Stimulated activated CD8-positive, alpha-beta memory T cell treated with anti-CD3 and anti-CD28 coated beads, Interleukin-2, amount 100 ng/mL, for 1 hour (primary cell): ENCODE measurements at regions not wholly inside any gene's neighbourhood (a gene's known extent, or its start where the extent isn't known, plus 50 kb on each side); places are given as distances from the start of the nearest gene placed in this dataset.

Experiments used
- DNase-seq, 2 donors: peaks; one replicate each; pipeline ENCODE4 v3.0.0-alpha.2; 2020; ENCODE audit warnings: low read depth in 2 of 2

- DNase-seq, result no peak
Observed at GRCh38 chr2:2696733-2697455, 365.8 kb upstream of the MYT1L start.

DNA sequence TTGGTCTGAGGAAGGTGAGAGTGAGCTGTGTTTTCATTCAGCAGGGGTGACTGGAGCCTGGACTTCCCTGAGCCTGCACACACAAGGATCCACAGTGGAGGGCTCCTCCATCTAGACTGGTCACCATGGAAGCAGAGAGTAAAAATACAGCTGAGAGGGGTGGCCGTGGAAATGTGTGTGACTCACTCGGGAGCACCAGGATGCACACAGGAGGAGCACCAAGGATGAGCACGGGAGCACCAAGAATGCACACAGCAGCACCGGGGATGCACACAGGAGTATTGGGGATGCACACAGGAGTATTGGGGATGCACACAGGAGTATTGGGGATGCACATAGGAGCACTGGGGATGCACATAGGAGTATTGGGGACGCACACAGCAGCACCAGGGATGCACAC lies 365.2 kb upstream of the MYT1L start:
- no peak for DNase-seq

GRCh38 chr2:2694746-2695145 lies 363.7 kb upstream of the MYT1L start:
- no peak for DNase-seq

- no peak for DNase-seq
Observed at GRCh38 chr2:2692599-2693389, 361.7 kb upstream of the MYT1L start.

DNA sequence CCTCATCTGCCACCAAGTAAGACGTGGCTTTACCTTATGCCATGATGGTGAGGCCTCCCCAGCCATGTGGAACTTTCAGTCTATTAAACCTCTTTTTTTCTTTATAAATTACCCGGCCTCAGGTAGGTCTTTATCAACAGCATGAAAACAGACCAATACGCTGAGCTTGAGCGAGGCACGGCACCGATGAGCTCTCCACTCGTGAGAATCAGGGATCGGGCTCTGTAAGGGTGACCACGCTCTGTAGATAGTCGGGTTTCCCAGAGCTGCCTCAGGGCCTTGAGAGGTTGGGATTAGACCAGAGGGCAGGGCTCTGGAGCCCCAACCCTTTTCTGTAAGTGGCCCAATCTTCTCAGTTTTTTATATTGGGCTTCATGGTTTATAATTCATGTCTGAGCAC lies 360.3 kb upstream of the MYT1L start:
- no peak for DNase-seq

DNA sequence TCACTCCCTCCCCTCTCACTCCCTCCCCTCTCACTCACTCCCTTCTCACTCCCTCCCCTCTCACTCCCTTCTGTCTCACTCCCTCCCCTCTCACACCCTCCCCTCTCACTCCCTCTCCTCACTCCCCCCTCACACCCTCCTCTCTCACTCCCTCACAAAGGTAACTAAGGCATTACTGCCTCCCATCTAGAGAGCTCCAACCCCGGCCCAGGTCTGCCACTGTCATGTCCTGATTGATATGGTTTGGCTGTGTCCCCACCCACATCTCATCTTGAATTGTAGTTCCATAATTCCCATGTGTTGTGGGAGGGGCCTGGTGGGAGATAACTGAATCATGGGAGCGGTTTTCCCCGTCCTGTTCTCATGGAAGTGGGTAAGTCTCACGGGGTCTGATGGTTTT lies 359.9 kb upstream of the MYT1L start:
- no peak for DNase-seq

DNA sequence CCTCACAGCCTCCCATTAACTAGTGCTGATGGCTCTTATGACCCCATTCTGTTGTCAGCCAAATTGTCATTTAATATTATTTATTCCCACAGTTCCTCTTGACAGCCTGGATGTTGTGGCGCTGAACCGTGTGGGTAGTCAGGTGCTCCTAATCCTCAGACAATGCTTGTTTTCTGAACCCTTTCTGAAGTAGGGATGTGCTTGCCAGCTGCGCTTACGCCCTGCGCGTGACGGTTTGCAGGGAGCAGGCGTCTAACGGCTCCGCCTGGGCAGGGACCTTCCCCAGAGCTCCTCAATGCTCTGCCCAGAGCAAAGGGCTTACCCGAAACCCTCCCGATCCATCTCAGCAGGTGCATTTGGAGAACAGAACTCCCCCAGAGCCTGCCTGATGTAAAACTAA lies 358.2 kb upstream of the MYT1L start:
- DNase-seq, result no peak

- DNase-seq, result no peak
Observed at GRCh38 chr2:2688254-2688653, 357.2 kb upstream of the MYT1L start.

DNA sequence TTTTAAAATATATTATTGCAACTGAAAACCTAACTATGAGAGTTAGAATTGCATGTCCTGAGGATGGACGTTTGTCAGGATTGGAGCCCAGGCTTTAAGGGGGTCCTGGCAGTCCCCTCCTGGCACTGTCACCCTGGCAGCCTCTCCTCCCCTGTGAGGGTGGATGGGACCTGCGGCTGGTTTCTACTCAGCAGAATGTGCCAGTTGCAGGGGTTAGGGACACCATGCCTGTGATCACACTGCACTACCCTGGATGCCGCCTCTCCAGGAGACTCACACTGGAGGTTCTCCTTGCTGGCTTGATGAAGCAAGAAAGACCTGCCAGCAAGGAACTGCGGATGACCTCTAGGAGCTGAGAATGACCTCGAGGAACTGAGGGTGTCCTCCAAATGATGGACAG lies 356.7 kb upstream of the MYT1L start:
- no peak for DNase-seq

GRCh38 chr2:2686222-2686621 lies 355.1 kb upstream of the MYT1L start:
- no peak for DNase-seq

- DNase-seq, result no peak
Observed at GRCh38 chr2:2683606-2684224, 352.6 kb upstream of the MYT1L start.

- DNase-seq, result no peak
Observed at GRCh38 chr2:2682700-2683342, 351.7 kb upstream of the MYT1L start.

DNA sequence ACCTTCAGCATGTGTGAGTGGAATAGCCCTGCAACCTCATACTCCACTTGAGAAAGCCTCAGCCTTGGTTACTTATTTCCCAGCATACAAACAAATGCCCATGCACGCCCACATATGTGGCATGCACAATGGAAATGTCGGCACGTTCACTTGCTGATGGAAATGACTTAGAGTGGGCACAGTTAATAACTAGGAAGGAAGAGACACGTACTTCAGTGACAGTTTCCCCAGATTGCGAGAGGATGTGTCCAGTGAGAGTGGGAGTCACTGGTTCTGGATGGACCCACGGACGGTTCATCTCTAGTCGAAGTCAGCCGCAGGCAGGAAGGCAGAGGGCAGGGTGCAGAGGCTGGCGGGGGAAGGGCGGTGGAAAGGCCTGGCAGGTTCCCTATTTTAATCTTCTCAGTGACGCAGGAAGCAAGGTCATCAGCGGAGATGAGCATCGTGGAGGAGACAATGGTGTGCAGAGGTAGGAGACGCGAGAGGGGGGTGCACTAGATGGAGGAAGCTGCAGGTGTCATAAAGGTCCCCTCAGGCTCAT lies 350.7 kb upstream of the MYT1L start:
- no peak for DNase-seq

DNA sequence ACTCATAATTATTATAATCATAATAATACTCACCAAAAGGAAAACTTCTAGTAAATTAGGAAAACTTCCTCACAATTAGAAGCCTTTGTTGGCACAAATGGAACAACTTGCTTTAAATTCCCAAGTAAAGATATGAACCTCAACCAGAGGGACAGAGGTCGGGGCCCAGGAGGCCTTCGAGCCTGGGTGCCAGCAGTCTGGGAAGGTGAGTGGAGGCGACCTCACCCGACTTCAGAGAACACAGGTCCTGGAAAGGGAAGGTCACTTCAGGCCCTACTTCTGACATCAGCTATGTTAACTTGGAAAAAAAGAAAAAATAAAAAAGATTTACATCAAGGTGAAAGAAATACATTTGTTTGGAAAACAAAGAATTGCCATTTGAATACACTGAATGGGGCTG lies 350.0 kb upstream of the MYT1L start:
- no peak for DNase-seq

DNA sequence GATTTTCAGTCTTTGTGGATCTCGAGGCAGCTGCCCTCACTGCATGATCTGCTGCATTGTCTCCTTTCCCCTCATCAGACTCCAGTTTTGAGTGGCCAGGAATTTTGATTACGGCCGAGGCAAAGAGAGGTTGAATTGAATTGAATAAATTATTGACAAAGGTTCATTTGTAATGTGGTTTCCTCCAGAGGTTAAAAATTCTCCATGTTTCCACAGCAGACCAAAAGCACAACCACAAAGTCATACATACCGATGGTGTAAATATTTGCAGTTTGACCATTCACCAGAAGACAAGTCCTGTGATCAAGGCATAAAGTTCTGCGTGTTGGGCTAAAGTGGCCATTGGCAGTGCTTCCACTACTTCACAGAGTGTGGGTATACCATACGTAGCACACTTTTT lies 343.8 kb upstream of the MYT1L start:
- no peak for DNase-seq

- DNase-seq, result no peak
Observed at GRCh38 chr2:2673406-2673805, 342.3 kb upstream of the MYT1L start.

GRCh38 chr2:2672249-2672648 lies 341.2 kb upstream of the MYT1L start:
- DNase-seq, result no peak

GRCh38 chr2:2671826-2672225 lies 340.8 kb upstream of the MYT1L start:
- no peak for DNase-seq

- no peak for DNase-seq
Observed at GRCh38 chr2:2669316-2669715, 338.2 kb upstream of the MYT1L start.

GRCh38 chr2:2668681-2669265 lies 337.7 kb upstream of the MYT1L start:
- no peak for DNase-seq

DNA sequence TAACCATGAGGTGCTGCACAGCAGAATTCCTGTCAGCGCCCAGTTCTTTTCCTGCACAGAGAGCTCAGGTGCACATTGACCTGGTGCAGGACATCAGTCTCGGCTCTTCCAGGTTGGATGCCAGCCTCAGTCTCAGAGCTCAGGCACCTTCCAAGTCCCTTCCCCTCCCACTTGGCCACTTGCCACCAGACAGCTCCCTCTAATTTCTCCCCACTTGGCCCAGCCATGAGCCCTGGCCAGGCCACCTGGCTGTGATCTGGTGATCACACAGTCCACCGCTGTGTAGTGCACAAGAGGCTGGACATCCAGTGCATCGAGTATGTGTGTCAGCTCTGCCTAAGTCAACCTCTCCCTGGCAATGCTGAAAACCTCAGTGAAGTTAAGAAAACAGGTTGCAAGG lies 336.6 kb upstream of the MYT1L start:
- DNase-seq, result no peak

DNA sequence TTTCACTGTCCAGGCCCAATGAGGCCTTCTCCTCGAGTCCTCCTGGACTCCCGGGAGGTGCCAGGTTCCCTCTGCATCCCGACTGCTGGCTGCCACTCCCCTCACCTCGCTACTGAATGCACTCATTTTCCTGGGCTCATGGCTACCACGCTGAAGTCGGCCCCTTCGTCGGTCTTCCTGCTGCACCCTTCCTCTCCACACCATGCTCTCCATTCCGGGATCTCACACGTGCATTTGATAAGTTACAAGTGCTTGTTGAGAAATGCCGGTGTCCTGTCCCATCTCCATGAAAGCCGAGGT lies 334.7 kb upstream of the MYT1L start:
- no peak for DNase-seq
